Anterior cingulate cortex (tissue), 58 donors: ENCODE measurements at regions not wholly inside any gene's neighbourhood (a gene's known extent, or its start where the extent isn't known, plus 50 kb on each side); places are given as distances from the start of the nearest gene placed in this dataset.
A peak's percentile ranks its signal among the peaks of the same experiment; 100 is the strongest.

Experiments used
- DNase-seq, 58 donors: peaks; one replicate each; lab custom pipeline; 2025; lab: John Stamatoyannopoulos, UW

GRCh38 chr20:63076421-63076820, 69.7 kb upstream of the BHLHE23 start:
- no peak for DNase-seq

GRCh38 chr20:63074631-63075030, 67.9 kb upstream of the BHLHE23 start:
- no peak for DNase-seq

GRCh38 chr20:63074182-63074581, 67.4 kb upstream of the BHLHE23 start:
- no peak for DNase-seq

GRCh38 chr20:63073738-63074065, 66.9 kb upstream of the BHLHE23 start:
- DNase-seq: no peak

GRCh38 chr20:63072991-63073737, 66.4 kb upstream of the BHLHE23 start:
- DNase-seq: no peak

- no peak for DNase-seq
Observed at GRCh38 chr20:63072231-63072791, 65.5 kb upstream of the BHLHE23 start.

GRCh38 chr20:63071541-63072181, 64.9 kb upstream of the BHLHE23 start:
- DNase-seq: peak in 3 of 58 donors; percentile 24 to 74 (median 47)

GRCh38 chr20:63070771-63071540, 64.2 kb upstream of the BHLHE23 start:
- DNase-seq: no peak

- DNase-seq: no peak
Observed at GRCh38 chr20:63070301-63070625, 63.5 kb upstream of the BHLHE23 start.

GRCh38 chr20:63068711-63069367, 62.1 kb upstream of the BHLHE23 start:
- no peak for DNase-seq

- no peak for DNase-seq
Observed at GRCh38 chr20:63067721-63068560, 61.2 kb upstream of the BHLHE23 start.

- no peak for DNase-seq
Observed at GRCh38 chr20:63067266-63067635, 60.5 kb upstream of the BHLHE23 start.

- no peak for DNase-seq
Observed at GRCh38 chr20:63066506-63067265, 59.9 kb upstream of the BHLHE23 start.

- DNase-seq: no peak
Observed at GRCh38 chr20:63065911-63066310, 59.1 kb upstream of the BHLHE23 start.

GRCh38 chr20:63064745-63065711, 58.3 kb upstream of the BHLHE23 start:
- peak in 1 of 58 donors; percentile 8 for DNase-seq

GRCh38 chr20:63064310-63064709, 57.5 kb upstream of the BHLHE23 start:
- no peak for DNase-seq

GRCh38 chr20:63062188-63063140, 55.7 kb upstream of the BHLHE23 start:
- no peak for DNase-seq
